ENCODE measurements at regions not wholly inside any gene's neighbourhood (a gene's known extent, or its start where the extent isn't known, plus 50 kb on each side); places are given as distances from the start of the nearest gene placed in this dataset.

GRCh38 chr9:115234094-115234493 is 116.1 kb upstream of the TNC start:
- Histone ChIP-seq H3K27me3 (ENCODE audit: control insufficient read depth, insufficient read depth, low read length) (no peaks in the 10 kb centered on the region), H3K4me3 (ENCODE audit: low read depth in 2 of 2, low read length in 2 of 2) (no peak overlapping the region), H3K27ac (ENCODE audit: low read length) (no peak overlapping the region), H3K36me3 (ENCODE audit: control insufficient read depth, insufficient read depth, low read length) (no peaks in the 10 kb centered on the region), H3K9me3 (ENCODE audit: control insufficient read depth, insufficient read depth, low read depth, low read length) (no peaks in the 10 kb centered on the region), H3K4me1 (ENCODE audit: control insufficient read depth, insufficient read depth, low read length) (no peaks in the 10 kb centered on the region)
- ATAC-seq (no peak), DNase-seq (ENCODE audit: low read depth, low spot score) (no peak)
- in situ Hi-C loops (cut with HindIII; ENCODE audit: low pct_unique_long_range_greater_than_20kb, low sequenced_read_pairs) = no loop called here
- intact Hi-C loops (cut with micrococcal nuclease; ENCODE audit: unreplicated experiment) = no loop called here
- ChIA-PET POLR2A (no interaction called here), CTCF (no interaction called here)
- BruUV-seq (replicated peaks) = no TSS peak
- TF ChIP-seq POLR2AphosphoS5 (IDR thresholded peaks at IDR 0.05; ENCODE audit: low read depth, low read length) = no peak
- no peak for TF ChIP-seq SIN3A (IDR thresholded peaks at IDR 0.05; ENCODE audit: borderline replicate concordance, insufficient read depth, low read depth, low read length)
- no peak for TF ChIP-seq REST (IDR thresholded peaks at IDR 0.05; ENCODE audit: insufficient read depth in 1 of 2, low read depth in 2 of 2, low read length in 1 of 2)
- TF ChIP-seq CTCF (IDR thresholded peaks at IDR 0.05) = no peak
- no peak for TF ChIP-seq TCF7L2 (IDR thresholded peaks at IDR 0.05; ENCODE audit: low read depth, low read length)

- no peaks in the 10 kb centered on the region for H3K27me3 ChIP-seq (ENCODE audit: control insufficient read depth, insufficient read depth, low read length)
- POLR2A ChIA-PET = no interaction called here
- no peaks in the 10 kb centered on the region for H3K9me3 ChIP-seq (ENCODE audit: control insufficient read depth, insufficient read depth, low read depth, low read length)
- DNase-seq (ENCODE audit: low read depth, low spot score) (no peak), ATAC-seq (no peak)
- TF ChIP-seq TCF7L2 (IDR thresholded peaks at IDR 0.05; ENCODE audit: low read depth, low read length) (no peak), CTCF (IDR thresholded peaks at IDR 0.05) (no peak), SIN3A (IDR thresholded peaks at IDR 0.05; ENCODE audit: borderline replicate concordance, insufficient read depth, low read depth, low read length) (no peak), REST (IDR thresholded peaks at IDR 0.05; ENCODE audit: insufficient read depth in 1 of 2, low read depth in 2 of 2, low read length in 1 of 2) (no peak), POLR2AphosphoS5 (IDR thresholded peaks at IDR 0.05; ENCODE audit: low read depth, low read length) (no peak)
- no TSS peak for BruUV-seq (replicated peaks)
- no peak overlapping the region for H3K4me3 ChIP-seq (ENCODE audit: low read depth in 2 of 2, low read length in 2 of 2)
- in situ Hi-C loops (cut with HindIII; ENCODE audit: low pct_unique_long_range_greater_than_20kb, low sequenced_read_pairs) = no loop called here
- no peaks in the 10 kb centered on the region for H3K4me1 ChIP-seq (ENCODE audit: control insufficient read depth, insufficient read depth, low read length)
- no peak overlapping the region for H3K27ac ChIP-seq (ENCODE audit: low read length)
- CTCF ChIA-PET = no interaction called here
- intact Hi-C loops (cut with micrococcal nuclease; ENCODE audit: unreplicated experiment) = no loop called here
- H3K36me3 ChIP-seq (ENCODE audit: control insufficient read depth, insufficient read depth, low read length) = no peaks in the 10 kb centered on the region
Observed at GRCh38 chr9:115235221-115235620, 117.3 kb upstream of the TNC start.
